Fibroblast of upper back skin (primary cell): ENCODE measurements at regions not wholly inside any gene's neighbourhood (a gene's known extent, or its start where the extent isn't known, plus 50 kb on each side); places are given as distances from the start of the nearest gene placed in this dataset.
"Not testable (repeated sequence)": the region's sequence is repeated elsewhere in the genome, so short reads cannot be mapped to it uniquely, and the experiment has no call there.

ENCODE experiments used
- DNase-seq: peaks from one replicate; pipeline ENCODE4 v3.0.0-alpha.2; 2013

GRCh38 chr16:9661336-9662017 is 520.8 kb downstream of the GRIN2A start:
- no peak for DNase-seq

- DNase-seq = no peak
These were observed 518.6 kb downstream of the GRIN2A start for GRCh38 chr16:9663588-9663987.

GRCh38 chr16:9665851-9666271 is 516.4 kb downstream of the GRIN2A start:
- no peak for DNase-seq

- DNase-seq = no peak
These were observed 515.3 kb downstream of the GRIN2A start for GRCh38 chr16:9666834-9667480.

- no peak for DNase-seq
These were observed 512.2 kb downstream of the GRIN2A start for GRCh38 chr16:9670033-9670432.

- DNase-seq = not testable (repeated sequence)
These were observed 511.6 kb downstream of the GRIN2A start for GRCh38 chr16:9670616-9671015.

GRCh38 chr16:9676560-9677300 is 505.5 kb downstream of the GRIN2A start:
- not testable (repeated sequence) for DNase-seq

GRCh38 chr16:9677301-9677653 is 505.0 kb downstream of the GRIN2A start:
- DNase-seq = no peak

- DNase-seq = no peak
These were observed 502.9 kb downstream of the GRIN2A start for GRCh38 chr16:9679213-9679767.

- DNase-seq = no peak
These were observed 502.1 kb downstream of the GRIN2A start for GRCh38 chr16:9680019-9680655.

- DNase-seq = no peak
These were observed 501.3 kb downstream of the GRIN2A start for GRCh38 chr16:9680968-9681367.

GRCh38 chr16:9681508-9681907 is 500.7 kb downstream of the GRIN2A start:
- no peak for DNase-seq

GRCh38 chr16:9682320-9682719 is 499.9 kb downstream of the GRIN2A start:
- no peak for DNase-seq

- no peak for DNase-seq
These were observed 498.6 kb downstream of the GRIN2A start for GRCh38 chr16:9683677-9684076.

- DNase-seq = no peak
These were observed 494.4 kb downstream of the GRIN2A start for GRCh38 chr16:9687737-9688319.

GRCh38 chr16:9689597-9689996 is 492.6 kb downstream of the GRIN2A start:
- DNase-seq = no peak

- DNase-seq = no peak
These were observed 487.1 kb downstream of the GRIN2A start for GRCh38 chr16:9695152-9695551.
